GM13977 (cell line): ENCODE measurements at regions not wholly inside any gene's neighbourhood (a gene's known extent, or its start where the extent isn't known, plus 50 kb on each side); places are given as distances from the start of the nearest gene placed in this dataset.

Experiments
- DNase-seq: peaks from one replicate; pipeline ENCODE4 v3.0.0; 2012; ENCODE audit warnings: low spot score
- CTCF ChIP-seq: IDR thresholded peaks from 2 replicates; pipeline ENCODE4 v1.5.1; 2012; ENCODE audit warnings: mild to moderate bottlenecking, control low read depth; ENCODE audit not compliant: insufficient read depth; ENCODE audit errors: extremely low read depth, missing control alignments
- in situ Hi-C: fragments of 300-500 bp; cut with MboI; formaldehyde crosslinking; loops from one replicate; pipeline ENCODE4 v1.12.0; 2022; ENCODE audit warnings: low sequenced_read_pairs, low pct_unique_long_range_greater_than_20kb, mixed read lengths, inconsistent platforms; ENCODE audit not compliant: unreplicated experiment

GRCh38 chr4:149264093-149264733, 551.4 kb downstream of the IQCM start:
- in situ Hi-C loops: no loop called here
- peak; percentile 1 for DNase-seq
- TF ChIP-seq CTCF: peak; percentile 72

- no peak for DNase-seq
- in situ Hi-C loops: no loop called here
- TF ChIP-seq CTCF: no peak
These were observed 567.4 kb downstream of the IQCM start for GRCh38 chr4:149248191-149248764.

- in situ Hi-C loops: no loop called here
- no peak for DNase-seq
- no peak for TF ChIP-seq CTCF
These were observed 568.5 kb downstream of the IQCM start for GRCh38 chr4:149247164-149247563.

- TF ChIP-seq CTCF: no peak
- DNase-seq: no peak
- in situ Hi-C loops: no loop called here
These were observed 570.3 kb downstream of the IQCM start for GRCh38 chr4:149245333-149245732.

GRCh38 chr4:149238097-149238496, 577.5 kb downstream of the IQCM start:
- in situ Hi-C loops: no loop called here
- DNase-seq: no peak
- no peak for TF ChIP-seq CTCF

- TF ChIP-seq CTCF: no peak
- DNase-seq: no peak
- in situ Hi-C loops: no loop called here
These were observed 580.8 kb downstream of the IQCM start for GRCh38 chr4:149234798-149235197.
